Neural cell (in vitro differentiated cells): ENCODE measurements at regions not wholly inside any gene's neighbourhood (a gene's known extent, or its start where the extent isn't known, plus 50 kb on each side); places are given as distances from the start of the nearest gene placed in this dataset.

Experiments used
- H2AFZ ChIP-seq: fragments of 200-600, 300-800 bp; sonication (generic), shearing (Covaris generic); 2 replicates; pipeline ENCODE4 v1.6.0; 2014; ENCODE audit warnings: low read depth, mild to moderate bottlenecking, antibody characterized with exemption, low read length, moderate library complexity
- H3F3A ChIP-seq: fragments of 200-600 bp; shearing (Covaris generic); 2 replicates; pipeline ENCODE4 v1.6.1; 2016; ENCODE audit warnings: mild to moderate bottlenecking, moderate library complexity, mixed read lengths, antibody characterized with exemption, low read length; ENCODE audit not compliant: insufficient read depth, poor library complexity, severe bottlenecking
- H3K27ac ChIP-seq: fragments of 200-600, 300-800 bp; sonication (generic), shearing (Covaris generic); 2 replicates; pipeline ENCODE4 v1.5.1; 2014; ENCODE audit warnings: mild to moderate bottlenecking, low read length, moderate library complexity
- H3K27me3 ChIP-seq: fragments of 300-800, 200-600 bp; sonication (generic), shearing (Covaris generic); 2 replicates; pipeline ENCODE4 v1.6.0; 2014; ENCODE audit warnings: mild to moderate bottlenecking, low read depth, low read length, moderate library complexity; ENCODE audit not compliant: insufficient read depth
- H3K36me3 ChIP-seq: fragments of 300-800, 200-600 bp; sonication (generic), shearing (Covaris generic); 2 replicates; pipeline ENCODE4 v1.5.1; 2014; ENCODE audit warnings: mild to moderate bottlenecking, antibody characterized with exemption, low read length, moderate library complexity; ENCODE audit not compliant: insufficient read depth
- H3K4me2 ChIP-seq: fragments of 300-800, 200-600 bp; sonication (generic), shearing (Covaris generic); 2 replicates; pipeline ENCODE4 v1.6.0; 2014; ENCODE audit warnings: mild to moderate bottlenecking, low read length
- H3K4me3 ChIP-seq: fragments of 300-800, 200-600 bp; sonication (generic), shearing (Covaris generic); 2 replicates; pipeline ENCODE4 v1.5.1; 2014; ENCODE audit warnings: mild to moderate bottlenecking, low read length, moderate library complexity
- H3K79me2 ChIP-seq: fragments of 200-600 bp; shearing (Covaris generic); replicated peaks from 2 replicates; pipeline ENCODE4 v1.6.0; 2014; ENCODE audit warnings: mild to moderate bottlenecking, low read length, moderate library complexity; ENCODE audit not compliant: insufficient read depth
- H3K9ac ChIP-seq: fragments of 300-800, 200-600 bp; sonication (generic), shearing (Covaris generic); 2 replicates; pipeline ENCODE4 v1.6.1; 2016; ENCODE audit warnings: mild to moderate bottlenecking, low read length, mixed read lengths
- H3K9me2 ChIP-seq: fragments of 200-600 bp; shearing (Covaris generic); 2 replicates; pipeline ENCODE4 v1.6.1; 2016; ENCODE audit warnings: mild to moderate bottlenecking, low read length, mixed read lengths; ENCODE audit not compliant: insufficient read depth
- H3K9me3 ChIP-seq: fragments of 200-600, 300-800 bp; sonication (generic), shearing (Covaris generic); 2 replicates; pipeline ENCODE4 v1.6.1; 2016; ENCODE audit warnings: mild to moderate bottlenecking, mixed run types, low read length, moderate library complexity, mixed read lengths
- H4K20me1 ChIP-seq: fragments of 200-600 bp; shearing (Covaris generic); 2 replicates; pipeline ENCODE4 v1.6.1; 2016; ENCODE audit warnings: mild to moderate bottlenecking, mixed run types; ENCODE audit not compliant: insufficient read depth
- EP300 ChIP-seq: fragments of 450-650 bp; conservative IDR thresholded peaks from 2 replicates; pipeline ENCODE4 v1.6.1; 2014; ENCODE audit warnings: antibody characterized with exemption, mild to moderate bottlenecking, moderate library complexity; ENCODE audit not compliant: poor library complexity, severe bottlenecking
- EZH2 ChIP-seq: fragments of 200-600, 300-800 bp; shearing (Covaris generic), sonication (generic); IDR thresholded peaks from 2 replicates; pipeline ENCODE4 v1.6.1; 2014; ENCODE audit warnings: antibody characterized with exemption, low read length, borderline replicate concordance, mild to moderate bottlenecking; ENCODE audit not compliant: insufficient read depth, poor library complexity, severe bottlenecking
- MXI1 ChIP-seq: fragments of 450-650 bp; conservative IDR thresholded peaks from 2 replicates; pipeline ENCODE4 v1.6.1; 2014; ENCODE audit warnings: antibody characterized with exemption, mild to moderate bottlenecking; ENCODE audit not compliant: poor library complexity, severe bottlenecking
- POLR2AphosphoS5 ChIP-seq: IDR thresholded peaks from 2 replicates; pipeline ENCODE4 v1.6.1; 2012
- RAD21 ChIP-seq: fragments of 450-650 bp; conservative IDR thresholded peaks from 2 replicates; pipeline ENCODE4 v1.6.1; 2014; ENCODE audit warnings: antibody characterized with exemption, mild to moderate bottlenecking, moderate library complexity
- REST ChIP-seq: IDR thresholded peaks from 2 replicates; pipeline ENCODE4 v1.6.1; 2012; ENCODE audit warnings: borderline replicate concordance
- TAF1 ChIP-seq: IDR thresholded peaks from 2 replicates; pipeline ENCODE4 v1.6.1; 2012; ENCODE audit warnings: low read depth

GRCh38 chr4:126364311-126364911, 1049.7 kb downstream of the FAT4 start:
- H3K9me3 ChIP-seq, result no peaks in the 10 kb centered on the region
- no peaks in the 10 kb centered on the region for H3F3A ChIP-seq
- no peak overlapping the region for H2AFZ ChIP-seq
- no peaks in the 10 kb centered on the region for H3K36me3 ChIP-seq
- no peaks in the 10 kb centered on the region for H3K27me3 ChIP-seq
- H4K20me1 ChIP-seq, result no peaks in the 10 kb centered on the region
- no peak for TF ChIP-seq EP300
- no peak overlapping the region for H3K4me3 ChIP-seq
- H3K4me2 ChIP-seq, result no peak overlapping the region
- H3K9me2 ChIP-seq, result no peaks in the 10 kb centered on the region
- H3K79me2 ChIP-seq, result no peaks in the 10 kb centered on the region
- no peak overlapping the region for H3K27ac ChIP-seq
- no peak overlapping the region for H3K9ac ChIP-seq

- H4K20me1 ChIP-seq, result no peaks in the 10 kb centered on the region
- no peaks in the 10 kb centered on the region for H3K9me2 ChIP-seq
- H3K4me2 ChIP-seq, result no peak overlapping the region
- H3K27ac ChIP-seq, result no peak overlapping the region
- H3K4me3 ChIP-seq, result no peak overlapping the region
- H3K79me2 ChIP-seq, result no peaks in the 10 kb centered on the region
- no peaks in the 10 kb centered on the region for H3F3A ChIP-seq
- H3K36me3 ChIP-seq, result no peaks in the 10 kb centered on the region
- no peaks in the 10 kb centered on the region for H3K27me3 ChIP-seq
- no peaks in the 10 kb centered on the region for H3K9me3 ChIP-seq
- no peak overlapping the region for H2AFZ ChIP-seq
- no peak overlapping the region for H3K9ac ChIP-seq
- no peak for TF ChIP-seq POLR2AphosphoS5
Measured at GRCh38 chr4:126369076-126369475, 1054.3 kb downstream of the FAT4 start.

GRCh38 chr4:126372634-126373033, 1057.9 kb downstream of the FAT4 start:
- no peaks in the 10 kb centered on the region for H3K36me3 ChIP-seq
- no peak for TF ChIP-seq POLR2AphosphoS5
- no peak for TF ChIP-seq RAD21
- TF ChIP-seq REST, result no peak
- no peak for TF ChIP-seq TAF1
- TF ChIP-seq MXI1, result no peak
- TF ChIP-seq EZH2, result no peak
- H3K79me2 ChIP-seq, result no peaks in the 10 kb centered on the region
- no peak overlapping the region for H2AFZ ChIP-seq
- H3K9me3 ChIP-seq, result no peaks in the 10 kb centered on the region
- no peak overlapping the region for H3K4me2 ChIP-seq
- H3K4me3 ChIP-seq, result no peak overlapping the region
- H3F3A ChIP-seq, result no peaks in the 10 kb centered on the region
- H3K27me3 ChIP-seq, result no peaks in the 10 kb centered on the region
- no peak overlapping the region for H3K9ac ChIP-seq
- H3K27ac ChIP-seq, result no peak overlapping the region
- H3K9me2 ChIP-seq, result no peaks in the 10 kb centered on the region
- H4K20me1 ChIP-seq, result no peaks in the 10 kb centered on the region
